ENCODE measurements at regions not wholly inside any gene's neighbourhood (a gene's known extent, or its start where the extent isn't known, plus 50 kb on each side); places are given as distances from the start of the nearest gene placed in this dataset.
A peak's percentile ranks its signal among the peaks of the same experiment; 100 is the strongest.

GRCh38 chr4:22573198-22573597 is 57.3 kb upstream of the ADGRA3 start:
- no peak overlapping the region for H3K4me3 ChIP-seq (ENCODE audit: low read depth, low read length)
- DNase-seq (ENCODE audit: low read depth) = no peak
- no peak for TF ChIP-seq CTCF (IDR thresholded peaks at IDR 0.05; ENCODE audit: insufficient read depth, low read depth, low read length, missing control alignments)

GRCh38 chr4:22573641-22574040 is 57.8 kb upstream of the ADGRA3 start:
- DNase-seq (ENCODE audit: low read depth) = no peak
- H3K4me3 ChIP-seq (ENCODE audit: low read depth, low read length) = no peak overlapping the region
- TF ChIP-seq CTCF (IDR thresholded peaks at IDR 0.05; ENCODE audit: insufficient read depth, low read depth, low read length, missing control alignments) = no peak

- DNase-seq (ENCODE audit: low read depth) = no peak
- H3K4me3 ChIP-seq (ENCODE audit: low read depth, low read length) = no peak overlapping the region
- no peak for TF ChIP-seq CTCF (IDR thresholded peaks at IDR 0.05; ENCODE audit: insufficient read depth, low read depth, low read length, missing control alignments)
Measured at GRCh38 chr4:22574424-22574823, 58.6 kb upstream of the ADGRA3 start.

- DNase-seq (ENCODE audit: low read depth) = no peak
- H3K4me3 ChIP-seq (ENCODE audit: low read depth, low read length) = no peak overlapping the region
- TF ChIP-seq CTCF (IDR thresholded peaks at IDR 0.05; ENCODE audit: insufficient read depth, low read depth, low read length, missing control alignments) = no peak
Measured at GRCh38 chr4:22574880-22575279, 59.0 kb upstream of the ADGRA3 start.

GRCh38 chr4:22587253-22587652 is 71.4 kb upstream of the ADGRA3 start:
- no peak for TF ChIP-seq CTCF (IDR thresholded peaks at IDR 0.05; ENCODE audit: insufficient read depth, low read depth, low read length, missing control alignments)
- H3K4me3 ChIP-seq (ENCODE audit: low read depth, low read length) = no peak overlapping the region
- no peak for DNase-seq (ENCODE audit: low read depth)

GRCh38 chr4:22593933-22594332 is 78.1 kb upstream of the ADGRA3 start:
- no peak for TF ChIP-seq CTCF (IDR thresholded peaks at IDR 0.05; ENCODE audit: insufficient read depth, low read depth, low read length, missing control alignments)
- DNase-seq (ENCODE audit: low read depth) = no peak
- no peak overlapping the region for H3K4me3 ChIP-seq (ENCODE audit: low read depth, low read length)

- DNase-seq (ENCODE audit: low read depth) = peak; percentile 67
- no peak overlapping the region for H3K4me3 ChIP-seq (ENCODE audit: low read depth, low read length)
- no peak for TF ChIP-seq CTCF (IDR thresholded peaks at IDR 0.05; ENCODE audit: insufficient read depth, low read depth, low read length, missing control alignments)
Measured at GRCh38 chr4:22595684-22596083, 79.8 kb upstream of the ADGRA3 start.

Measured in GM12865 (cell line).